Ectodermal cell (in vitro differentiated cells): ENCODE measurements at regions not wholly inside any gene's neighbourhood (a gene's known extent, or its start where the extent isn't known, plus 50 kb on each side); places are given as distances from the start of the nearest gene placed in this dataset.

Experiments
- H3K27ac ChIP-seq: 2 replicates; pipeline ENCODE4 v1.7.0; 2013; ENCODE audit warnings: mild to moderate bottlenecking, low read depth, low read length; ENCODE audit not compliant: insufficient read depth, poor library complexity, severe bottlenecking
- H3K27me3 ChIP-seq: 2 replicates; pipeline ENCODE4 v1.7.0; 2013; ENCODE audit warnings: mild to moderate bottlenecking, low read length; ENCODE audit not compliant: insufficient read depth, control insufficient read depth, poor library complexity, severe bottlenecking
- H3K36me3 ChIP-seq: one replicate; pipeline ENCODE4 v1.7.0; 2013; ENCODE audit warnings: low read length; ENCODE audit not compliant: control insufficient read depth, insufficient read depth
- H3K4me1 ChIP-seq: one replicate; pipeline ENCODE4 v1.7.0; 2013; ENCODE audit warnings: low read length; ENCODE audit not compliant: control insufficient read depth, insufficient read depth
- H3K4me3 ChIP-seq: 2 replicates; pipeline ENCODE4 v1.7.0; 2013; ENCODE audit warnings: low read depth, low read length, control low read depth; ENCODE audit not compliant: insufficient read depth
- H3K9me3 ChIP-seq: 2 replicates; pipeline ENCODE4 v1.7.0; 2013; ENCODE audit warnings: mild to moderate bottlenecking, low read length, moderate library complexity; ENCODE audit not compliant: control insufficient read depth
- WGBS, 2 experiments: methylation state at CpG; one replicate each; pipeline ENCODE4 v1.1.7; 2013; ENCODE audit warnings: missing lambda C conversion rate in 2 of 2; 5-methylcytosine and 5-hydroxymethylcytosine counted together

GRCh38 chr9:10804486-10804885, 191.7 kb upstream of the PTPRD start:
- H3K4me3 ChIP-seq = no peak overlapping the region
- peaks cover 4% of the 10 kb centered on the region for H3K4me1 ChIP-seq
- no peaks in the 10 kb centered on the region for H3K36me3 ChIP-seq
- H3K9me3 ChIP-seq = no peaks in the 10 kb centered on the region
- 10 to 20% methylated on average over 2 of the region's 2 CpGs for WGBS, 2 experiments
- H3K27me3 ChIP-seq = no peaks in the 10 kb centered on the region
- no peak overlapping the region for H3K27ac ChIP-seq

DNA sequence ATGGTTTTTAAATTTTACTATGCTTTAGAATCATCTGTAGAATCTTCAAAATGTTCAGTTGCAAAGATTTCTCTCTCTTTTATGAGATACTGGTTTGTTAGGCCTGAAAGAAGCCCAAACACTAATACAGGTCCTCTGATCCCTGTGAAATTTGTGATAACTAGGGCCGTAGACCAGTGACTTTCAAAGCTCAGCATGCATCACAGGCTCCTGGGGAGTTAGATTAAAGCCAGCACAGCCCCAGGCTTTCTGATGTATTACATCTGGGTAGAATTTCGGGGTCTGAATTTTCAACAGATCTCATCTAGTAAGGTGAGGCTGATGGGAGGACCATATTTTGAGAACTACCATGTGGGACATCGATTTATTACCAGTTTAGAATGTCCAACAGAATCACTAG, 194.1 kb upstream of the PTPRD start:
- Histone ChIP-seq H3K27ac (no peak overlapping the region), H3K9me3 (no peaks in the 10 kb centered on the region), H3K27me3 (no peaks in the 10 kb centered on the region), H3K4me1 (peaks cover 4% of the 10 kb centered on the region), H3K4me3 (no peak overlapping the region), H3K36me3 (no peaks in the 10 kb centered on the region)
- 56 to 57% methylated on average over 3 of the region's 3 CpGs for WGBS, 2 experiments

DNA sequence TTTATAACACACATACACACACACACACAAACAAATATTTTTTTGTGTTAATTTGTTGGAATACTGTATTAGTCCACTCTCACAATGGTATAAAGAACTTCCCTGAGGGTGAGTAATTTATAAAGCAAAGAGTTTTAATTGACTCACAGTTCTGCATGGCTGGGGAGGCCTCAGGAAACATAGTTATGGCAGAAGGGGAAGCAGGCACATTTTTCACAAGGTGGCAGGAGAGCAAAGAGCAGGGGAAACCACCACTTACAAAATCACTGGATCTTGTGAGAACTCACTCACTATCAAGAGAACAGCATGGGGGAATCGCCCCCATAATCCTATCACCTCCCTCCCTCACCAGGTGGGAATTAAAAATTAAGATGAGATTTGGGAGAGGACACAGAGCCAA, 205.4 kb upstream of the PTPRD start:
- H3K27me3 ChIP-seq = no peaks in the 10 kb centered on the region
- H3K9me3 ChIP-seq = no peaks in the 10 kb centered on the region
- no peaks in the 10 kb centered on the region for H3K36me3 ChIP-seq
- H3K4me3 ChIP-seq = no peak overlapping the region
- H3K27ac ChIP-seq = no peak overlapping the region
- WGBS, 2 experiments = 100% methylated on average over 1 of the region's 1 CpG; no CpG with 5 or more reads in 1 of the 2 experiments
- H3K4me1 ChIP-seq = no peaks in the 10 kb centered on the region

DNA sequence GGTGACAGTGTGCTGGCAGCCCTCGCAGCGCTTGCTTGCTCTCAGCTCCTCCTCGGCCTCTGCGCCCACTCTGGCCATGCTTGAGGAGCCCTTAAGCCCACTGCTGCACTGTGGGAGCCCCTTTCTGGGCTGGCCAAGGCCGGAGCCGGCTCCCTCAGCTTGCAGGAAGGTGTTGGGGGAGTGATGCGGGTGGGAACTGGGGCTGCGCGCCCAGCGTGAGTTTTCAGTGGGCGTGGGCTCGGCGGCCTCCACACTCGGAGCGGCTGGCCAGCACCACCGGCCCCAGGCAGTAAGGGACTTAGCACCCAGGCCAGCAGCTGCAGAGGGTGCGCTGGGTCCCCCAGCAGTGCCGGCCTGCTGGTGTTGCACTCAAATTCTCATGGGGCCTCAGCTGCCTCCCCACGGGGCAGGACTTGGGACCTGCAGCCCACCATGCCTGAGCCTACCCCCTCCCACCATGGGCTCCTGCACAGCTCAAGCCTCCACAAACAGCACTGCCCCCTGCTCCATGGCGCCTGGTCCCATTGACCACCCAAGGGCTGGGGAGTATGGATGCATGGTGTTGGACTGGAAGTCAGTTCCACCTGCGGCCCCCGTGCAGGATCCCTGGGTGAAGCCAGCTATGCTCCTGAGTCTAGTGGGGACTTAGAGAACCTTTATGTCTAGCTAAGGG, 223.1 kb upstream of the PTPRD start:
- H3K4me1 ChIP-seq = no peaks in the 10 kb centered on the region
- WGBS, 2 experiments = 96 to 97% methylated on average over 22 of the region's 22 CpGs
- no peaks in the 10 kb centered on the region for H3K27me3 ChIP-seq
- no peaks in the 10 kb centered on the region for H3K9me3 ChIP-seq
- H3K27ac ChIP-seq = no peak overlapping the region
- H3K36me3 ChIP-seq = no peaks in the 10 kb centered on the region
- H3K4me3 ChIP-seq = no peak overlapping the region

- WGBS, 2 experiments = 74 to 78% methylated on average over 3 of the region's 3 CpGs
- H3K27ac ChIP-seq = no peak overlapping the region
- no peaks in the 10 kb centered on the region for H3K36me3 ChIP-seq
Observed at GRCh38 chr9:10843151-10843550, 230.3 kb upstream of the PTPRD start.

GRCh38 chr9:10855847-10856246, 243.0 kb upstream of the PTPRD start:
- Histone ChIP-seq H3K4me3 (no peak overlapping the region), H3K36me3 (no peaks in the 10 kb centered on the region), H3K27ac (no peak overlapping the region), H3K4me1 (no peaks in the 10 kb centered on the region), H3K27me3 (no peaks in the 10 kb centered on the region), H3K9me3 (no peaks in the 10 kb centered on the region)
- no CpG with 5 or more reads among the region's 1 CpG for WGBS, 2 experiments

More at GRCh38 chr9:10843151-10843550, 230.3 kb upstream of the PTPRD start:
- Histone ChIP-seq H3K4me3 (no peak overlapping the region), H3K4me1 (no peaks in the 10 kb centered on the region), H3K27me3 (no peaks in the 10 kb centered on the region), H3K9me3 (no peaks in the 10 kb centered on the region)

GRCh38 chr9:10858817-10859216, 246.0 kb upstream of the PTPRD start:
- no peak overlapping the region for H3K27ac ChIP-seq
- WGBS, 2 experiments = 100% methylated on average over 1 of the region's 1 CpG
- H3K36me3 ChIP-seq = no peaks in the 10 kb centered on the region
- no peak overlapping the region for H3K4me3 ChIP-seq
- no peaks in the 10 kb centered on the region for H3K4me1 ChIP-seq
- H3K27me3 ChIP-seq = no peaks in the 10 kb centered on the region
- no peaks in the 10 kb centered on the region for H3K9me3 ChIP-seq

- 92 to 97% methylated on average over 2 of the region's 2 CpGs for WGBS, 2 experiments
- no peaks in the 10 kb centered on the region for H3K4me1 ChIP-seq
- H3K4me3 ChIP-seq = no peak overlapping the region
- no peak overlapping the region for H3K27ac ChIP-seq
- no peaks in the 10 kb centered on the region for H3K36me3 ChIP-seq
- no peaks in the 10 kb centered on the region for H3K9me3 ChIP-seq
- H3K27me3 ChIP-seq = no peaks in the 10 kb centered on the region
Observed at GRCh38 chr9:10863476-10863875, 250.7 kb upstream of the PTPRD start.

DNA sequence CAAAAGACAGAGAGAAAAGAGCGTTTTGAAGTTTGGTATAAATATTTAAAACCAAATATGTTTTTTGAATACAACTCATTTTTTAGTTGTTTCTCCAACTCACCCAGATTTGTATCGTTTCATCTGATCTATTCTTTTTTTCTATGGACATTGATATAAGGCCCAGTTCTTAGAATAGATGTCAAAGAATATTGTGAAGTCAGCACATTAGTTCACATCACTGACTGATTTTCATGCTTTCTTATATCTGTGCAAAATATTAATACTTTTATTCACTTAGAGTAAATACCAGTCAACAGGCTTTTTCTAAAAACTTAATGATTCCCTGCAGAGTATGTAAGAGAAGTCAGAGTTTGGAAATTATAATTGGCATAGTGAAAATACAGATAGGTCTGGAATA, 254.4 kb upstream of the PTPRD start:
- 91% methylated on average over 1 of the region's 2 CpGs; no CpG with 5 or more reads in 1 of the 2 experiments for WGBS, 2 experiments
- no peaks in the 10 kb centered on the region for H3K27me3 ChIP-seq
- no peak overlapping the region for H3K4me3 ChIP-seq
- no peak overlapping the region for H3K27ac ChIP-seq
- no peaks in the 10 kb centered on the region for H3K4me1 ChIP-seq
- H3K36me3 ChIP-seq = no peaks in the 10 kb centered on the region
- H3K9me3 ChIP-seq = no peaks in the 10 kb centered on the region

DNA sequence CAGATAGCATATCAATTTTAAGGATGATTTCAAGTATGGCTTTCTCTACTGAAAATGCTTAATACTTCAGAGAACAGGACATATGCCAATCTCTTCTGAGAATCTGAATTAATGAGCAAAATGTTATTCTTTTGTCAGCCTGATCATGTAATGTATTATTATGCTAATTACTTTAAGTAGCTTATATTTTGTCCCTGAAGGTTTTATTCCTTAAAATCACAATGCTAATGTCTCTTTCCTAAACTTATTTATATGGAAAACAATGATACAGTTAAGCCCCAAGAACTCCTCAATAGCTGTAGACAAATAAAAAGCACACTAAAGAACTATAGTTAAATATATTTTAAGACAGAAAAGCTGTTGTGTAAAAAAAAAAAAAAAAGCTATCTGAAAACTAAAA, 256.9 kb upstream of the PTPRD start:
- Histone ChIP-seq H3K4me3 (no peak overlapping the region), H3K9me3 (peaks cover 2% of the 10 kb centered on the region), H3K27me3 (no peaks in the 10 kb centered on the region), H3K36me3 (no peaks in the 10 kb centered on the region), H3K27ac (no peak overlapping the region), H3K4me1 (no peaks in the 10 kb centered on the region)

DNA sequence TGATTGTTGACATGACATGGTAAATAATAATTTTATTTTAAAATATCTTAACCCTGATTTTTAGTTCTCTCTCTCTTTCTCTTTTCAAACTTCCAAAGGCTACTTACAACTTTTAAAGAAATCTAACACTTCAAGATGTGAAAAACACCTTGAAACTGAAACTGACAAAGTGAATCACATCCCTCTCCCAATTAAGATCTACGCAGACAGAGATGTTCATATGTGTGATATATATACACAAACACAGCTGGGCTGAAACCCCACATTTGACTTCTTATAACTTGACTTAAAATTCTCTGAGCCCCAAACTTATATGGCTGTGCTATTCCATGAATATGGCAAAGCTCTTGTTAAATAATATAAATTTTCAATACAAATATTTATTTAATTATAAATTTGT, 261.2 kb upstream of the PTPRD start:
- H3K27me3 ChIP-seq = no peaks in the 10 kb centered on the region
- H3K9me3 ChIP-seq = peaks cover 2% of the 10 kb centered on the region
- no peak overlapping the region for H3K4me3 ChIP-seq
- WGBS, 2 experiments = no CpG with 5 or more reads among the region's 1 CpG
- H3K4me1 ChIP-seq = no peaks in the 10 kb centered on the region
- H3K27ac ChIP-seq = no peak overlapping the region
- H3K36me3 ChIP-seq = no peaks in the 10 kb centered on the region
